Astrocyte of the spinal cord (primary cell): ENCODE measurements at regions not wholly inside any gene's neighbourhood (a gene's known extent, or its start where the extent isn't known, plus 50 kb on each side); places are given as distances from the start of the nearest gene placed in this dataset.

Source experiments
- DNase-seq: peaks from one replicate; pipeline ENCODE4 v3.0.0; 2011; ENCODE audit warnings: low read depth, low spot score
- H3K4me3 ChIP-seq: 2 replicates; pipeline ENCODE4 v1.5.1; 2011; ENCODE audit warnings: low read depth, mild to moderate bottlenecking, low read length, moderate library complexity
- in situ Hi-C: cut with HindIII; loops from 2 replicates; pipeline ENCODE4 v1.10.0; 2017; ENCODE audit warnings: low sequenced_read_pairs
- TF ChIP-seq, protein P1 (sequence below): IDR thresholded peaks from 2 replicates; pipeline ENCODE4 v1.5.1; 2012; ENCODE audit warnings: low read depth, mild to moderate bottlenecking, low read length, inconsistent platforms

DNA sequence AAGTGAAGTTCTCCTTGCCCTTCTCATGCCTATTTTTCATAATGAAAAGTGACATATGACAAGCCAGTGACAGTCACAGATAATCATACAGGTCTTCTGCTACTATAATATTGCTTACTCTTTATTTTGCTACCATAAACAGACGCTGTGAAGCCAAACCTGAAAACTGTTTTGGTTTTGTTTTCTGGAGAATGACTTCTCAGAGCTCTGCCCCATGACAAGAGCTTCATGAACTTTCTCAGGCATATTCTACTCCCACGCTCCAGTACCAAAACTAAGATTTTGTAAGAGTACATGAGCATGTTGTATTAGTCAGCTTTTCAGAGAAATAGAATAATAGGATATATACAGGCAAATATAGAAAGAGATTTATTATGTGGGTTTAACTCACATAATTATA lies 64.3 kb upstream of the VTCN1 start:
- in situ Hi-C loops = no loop called here
- H3K4me3 ChIP-seq = no peak overlapping the region
- TF ChIP-seq, protein P1, sequence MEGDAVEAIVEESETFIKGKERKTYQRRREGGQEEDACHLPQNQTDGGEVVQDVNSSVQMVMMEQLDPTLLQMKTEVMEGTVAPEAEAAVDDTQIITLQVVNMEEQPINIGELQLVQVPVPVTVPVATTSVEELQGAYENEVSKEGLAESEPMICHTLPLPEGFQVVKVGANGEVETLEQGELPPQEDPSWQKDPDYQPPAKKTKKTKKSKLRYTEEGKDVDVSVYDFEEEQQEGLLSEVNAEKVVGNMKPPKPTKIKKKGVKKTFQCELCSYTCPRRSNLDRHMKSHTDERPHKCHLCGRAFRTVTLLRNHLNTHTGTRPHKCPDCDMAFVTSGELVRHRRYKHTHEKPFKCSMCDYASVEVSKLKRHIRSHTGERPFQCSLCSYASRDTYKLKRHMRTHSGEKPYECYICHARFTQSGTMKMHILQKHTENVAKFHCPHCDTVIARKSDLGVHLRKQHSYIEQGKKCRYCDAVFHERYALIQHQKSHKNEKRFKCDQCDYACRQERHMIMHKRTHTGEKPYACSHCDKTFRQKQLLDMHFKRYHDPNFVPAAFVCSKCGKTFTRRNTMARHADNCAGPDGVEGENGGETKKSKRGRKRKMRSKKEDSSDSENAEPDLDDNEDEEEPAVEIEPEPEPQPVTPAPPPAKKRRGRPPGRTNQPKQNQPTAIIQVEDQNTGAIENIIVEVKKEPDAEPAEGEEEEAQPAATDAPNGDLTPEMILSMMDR = no peak
- no peak for DNase-seq

DNA sequence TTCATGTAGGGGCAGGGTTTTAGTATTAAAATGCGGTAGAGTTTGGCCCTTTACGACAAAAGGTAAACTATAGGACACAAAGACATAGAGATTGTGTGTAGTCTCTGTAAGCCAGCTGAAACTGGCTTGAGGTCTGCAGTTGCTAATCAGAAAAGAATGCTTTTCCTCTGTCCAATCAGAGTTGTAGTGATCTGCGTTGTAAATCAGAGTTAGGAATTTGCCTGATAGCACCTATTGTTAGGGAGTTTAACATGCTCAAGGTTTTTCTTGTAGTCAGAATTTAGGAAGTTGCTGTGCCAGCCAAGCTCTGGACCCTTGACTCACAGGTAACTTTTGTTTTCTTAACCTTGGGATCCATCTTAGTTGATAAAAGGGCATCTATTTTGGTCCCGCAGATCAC lies 61.2 kb upstream of the VTCN1 start:
- in situ Hi-C loops = no loop called here
- DNase-seq = no peak
- H3K4me3 ChIP-seq = no peak overlapping the region
- TF ChIP-seq, protein P1 = no peak

DNA sequence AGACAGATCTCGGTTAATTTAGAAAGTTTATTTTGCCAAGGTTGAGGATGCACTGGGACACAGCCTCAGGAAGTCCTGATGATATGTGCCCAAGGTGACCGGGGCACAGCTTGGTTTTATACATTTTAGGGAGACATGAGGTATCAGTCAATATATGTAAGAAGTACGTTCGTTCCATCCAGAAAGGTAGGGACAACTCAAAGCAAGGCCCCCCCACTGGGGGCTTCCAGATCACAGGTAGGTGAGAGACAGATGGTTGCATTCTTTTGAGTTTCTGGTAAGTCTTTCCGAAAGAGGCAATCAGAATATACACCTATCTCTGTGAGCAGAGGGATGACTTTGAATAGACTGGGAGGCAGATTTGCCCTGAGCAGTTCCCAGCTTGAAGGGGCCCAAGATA lies 60.4 kb upstream of the VTCN1 start:
- DNase-seq = no peak
- TF ChIP-seq, protein P1 = no peak
- H3K4me3 ChIP-seq = no peak overlapping the region
- in situ Hi-C loops = no loop called here

DNA sequence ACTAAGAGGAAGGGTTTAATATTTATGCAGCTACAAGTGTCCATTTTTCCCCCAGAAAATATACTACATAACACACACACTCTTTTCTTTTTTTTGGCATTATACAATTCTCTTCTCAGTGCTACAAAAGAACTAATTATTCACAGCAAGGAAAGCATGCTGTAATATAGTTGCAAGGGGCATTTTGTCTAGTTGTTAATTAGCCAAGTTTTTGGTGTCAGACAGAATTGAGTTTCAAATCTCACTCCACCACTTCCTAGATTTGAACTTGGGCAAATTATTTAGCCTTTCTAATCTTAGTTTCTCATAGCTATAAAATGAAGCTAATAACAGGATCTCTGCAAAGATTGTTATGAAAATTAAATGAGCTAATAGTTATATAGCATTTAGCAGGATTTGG lies 60.0 kb upstream of the VTCN1 start:
- in situ Hi-C loops = no loop called here
- TF ChIP-seq, protein P1 = no peak
- DNase-seq = no peak
- no peak overlapping the region for H3K4me3 ChIP-seq

DNA sequence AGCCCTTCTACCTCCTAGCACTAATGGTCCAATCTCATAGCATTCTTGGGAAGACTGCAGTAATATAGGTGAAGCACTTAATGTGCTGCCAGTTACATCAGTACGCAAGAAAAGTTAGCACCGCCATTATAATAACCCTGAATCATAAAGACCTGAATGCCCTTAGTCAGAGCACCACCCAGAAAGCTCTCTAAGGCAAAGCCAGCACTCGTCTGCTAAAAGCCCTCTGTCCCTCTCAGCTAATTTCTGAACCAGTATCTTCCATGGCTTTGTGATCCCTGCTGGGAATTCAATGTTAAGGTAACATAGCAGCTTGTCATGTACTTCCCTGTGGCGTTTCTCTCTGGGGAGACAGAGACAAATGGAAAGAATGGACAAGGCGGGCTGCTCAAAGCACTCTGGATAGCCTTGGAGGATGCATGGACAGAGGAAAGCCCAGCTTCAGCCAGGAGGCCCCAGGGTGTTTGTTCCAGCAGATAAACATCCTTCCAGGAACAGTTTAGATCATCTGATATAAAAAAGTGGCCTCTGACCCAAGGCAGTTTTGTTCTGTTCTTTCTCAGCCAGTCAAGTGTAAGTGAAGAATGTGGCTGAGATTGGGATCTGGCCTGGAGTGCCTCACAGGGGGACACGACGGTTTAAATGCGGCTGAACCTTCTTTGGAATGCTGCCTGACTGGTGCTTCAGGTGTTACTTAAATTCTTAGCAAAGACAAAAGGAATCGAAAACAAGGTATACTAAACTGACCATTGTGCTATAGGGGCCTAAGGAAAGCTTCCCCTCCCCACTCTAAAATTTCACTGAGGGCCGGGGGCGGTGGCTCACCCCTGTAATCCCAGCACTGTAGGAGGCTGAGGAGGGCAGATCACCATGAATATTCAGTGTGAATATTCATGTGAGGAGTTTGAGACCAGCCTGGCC lies 58.1 kb upstream of the VTCN1 start:
- TF ChIP-seq, protein P1 = no peak
- no peak overlapping the region for H3K4me3 ChIP-seq
- no peak for DNase-seq
- in situ Hi-C loops = no loop called here

DNA sequence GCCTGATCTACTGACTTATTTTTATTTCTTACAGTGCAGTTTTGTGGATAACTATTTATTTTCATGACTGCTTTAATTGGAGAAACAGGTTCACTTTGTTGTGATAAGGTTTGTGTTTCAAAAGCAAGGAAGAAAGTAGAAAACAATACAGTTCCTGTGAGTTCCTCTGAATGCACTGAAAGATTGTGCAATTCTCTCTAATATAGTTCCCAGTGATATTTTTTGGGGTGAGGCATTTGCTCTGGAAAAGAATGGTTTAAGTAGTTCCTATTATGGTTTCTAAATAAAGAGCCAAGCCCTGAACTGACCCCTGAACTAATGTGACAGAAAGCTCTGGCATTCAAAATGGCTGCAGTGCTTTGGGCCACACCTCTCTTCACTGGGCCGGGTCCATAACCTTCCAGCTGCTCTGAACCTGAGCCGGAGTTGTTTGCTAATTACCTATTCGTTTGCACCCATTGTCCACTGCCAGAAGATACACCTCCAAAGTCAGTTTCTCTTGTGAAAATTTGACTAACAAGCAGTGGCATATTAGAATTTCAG lies 56.6 kb upstream of the VTCN1 start:
- no peak for DNase-seq
- in situ Hi-C loops = no loop called here
- TF ChIP-seq, protein P1 = no peak
- H3K4me3 ChIP-seq = no peak overlapping the region
